Activated T-helper 17 cell treated with anti-CD3 and anti-CD28 coated beads, Interleukin-2, amount 50 U/mL, for 72 hours (primary cell): ENCODE measurements at regions not wholly inside any gene's neighbourhood (a gene's known extent, or its start where the extent isn't known, plus 50 kb on each side); places are given as distances from the start of the nearest gene placed in this dataset.

ENCODE experiments used
- ATAC-seq: fragments of 150-1000 bp; cut with Tn5 transposase; replicated peaks from 2 replicates; pipeline ENCODE4 v1.10.0; 2021; ENCODE audit warnings: mild to moderate bottlenecking, moderate library complexity
- H3K27ac Mint-ChIP-seq: one replicate; pipeline ENCODE4 v1.8.0; 2022; ENCODE audit warnings: mixed read lengths
- H3K27me3 Mint-ChIP-seq: one replicate; pipeline ENCODE4 v1.8.0; 2022; ENCODE audit warnings: mixed read lengths
- H3K36me3 Mint-ChIP-seq: one replicate; pipeline ENCODE4 v1.8.0; 2022; ENCODE audit warnings: low read depth, mild to moderate bottlenecking, mixed read lengths
- H3K4me1 Mint-ChIP-seq: one replicate; pipeline ENCODE4 v1.8.0; 2022; ENCODE audit warnings: mixed read lengths
- H3K4me3 Mint-ChIP-seq: one replicate; pipeline ENCODE4 v1.8.0; 2022; ENCODE audit warnings: mild to moderate bottlenecking, mixed read lengths
- H3K9me3 Mint-ChIP-seq: one replicate; pipeline ENCODE4 v1.8.0; 2022; ENCODE audit warnings: mixed read lengths

- Mint-ChIP-seq H3K27me3 (peaks cover 9% of the 10 kb centered on the region), H3K27ac (no peak overlapping the region), H3K36me3 (no peaks in the 10 kb centered on the region), H3K4me1 (no peaks in the 10 kb centered on the region), H3K4me3 (no peak overlapping the region), H3K9me3 (no peaks in the 10 kb centered on the region)
- no peak for ATAC-seq
These were observed 78.8 kb upstream of the SEC61G start for GRCh38 chr7:54837761-54838160.

DNA sequence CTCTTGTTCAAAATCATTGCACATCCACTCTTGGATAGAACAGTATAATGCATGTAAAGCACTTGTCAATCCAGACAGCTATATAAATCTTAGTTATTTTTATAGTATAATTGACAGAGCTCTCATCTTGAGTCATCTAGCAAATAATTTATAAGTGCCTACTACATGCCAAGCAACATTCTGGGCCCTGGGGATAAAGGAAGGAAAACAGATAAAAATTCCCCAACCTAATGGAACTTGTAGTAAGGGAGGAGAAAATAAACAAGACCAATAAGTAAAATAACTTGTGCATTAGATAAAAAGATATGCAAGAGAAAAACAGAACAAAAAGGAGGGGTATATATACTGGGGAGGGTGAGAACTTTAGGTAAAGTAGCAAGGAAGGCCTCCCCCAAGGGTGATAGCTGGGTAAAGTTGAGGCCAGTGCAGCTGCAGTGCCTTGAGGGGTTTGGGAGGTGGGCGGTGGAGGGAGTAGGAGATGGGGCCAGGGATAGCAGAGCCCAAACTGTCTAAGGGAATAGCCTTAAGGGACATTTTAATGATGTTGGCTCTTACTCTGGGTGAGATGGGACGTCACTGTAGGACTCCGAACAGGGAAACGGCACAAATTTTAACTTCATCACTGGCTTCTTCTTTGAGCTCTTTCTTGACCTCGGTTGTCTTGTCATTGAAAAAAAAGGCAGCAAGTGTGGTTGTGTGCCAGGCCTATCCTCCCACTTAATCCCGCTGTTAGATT, 79.3 kb upstream of the SEC61G start:
- Mint-ChIP-seq H3K27ac (no peak overlapping the region), H3K36me3 (no peaks in the 10 kb centered on the region), H3K27me3 (peaks cover 9% of the 10 kb centered on the region), H3K4me3 (no peak overlapping the region), H3K9me3 (no peaks in the 10 kb centered on the region), H3K4me1 (no peaks in the 10 kb centered on the region)
- no peak for ATAC-seq

DNA sequence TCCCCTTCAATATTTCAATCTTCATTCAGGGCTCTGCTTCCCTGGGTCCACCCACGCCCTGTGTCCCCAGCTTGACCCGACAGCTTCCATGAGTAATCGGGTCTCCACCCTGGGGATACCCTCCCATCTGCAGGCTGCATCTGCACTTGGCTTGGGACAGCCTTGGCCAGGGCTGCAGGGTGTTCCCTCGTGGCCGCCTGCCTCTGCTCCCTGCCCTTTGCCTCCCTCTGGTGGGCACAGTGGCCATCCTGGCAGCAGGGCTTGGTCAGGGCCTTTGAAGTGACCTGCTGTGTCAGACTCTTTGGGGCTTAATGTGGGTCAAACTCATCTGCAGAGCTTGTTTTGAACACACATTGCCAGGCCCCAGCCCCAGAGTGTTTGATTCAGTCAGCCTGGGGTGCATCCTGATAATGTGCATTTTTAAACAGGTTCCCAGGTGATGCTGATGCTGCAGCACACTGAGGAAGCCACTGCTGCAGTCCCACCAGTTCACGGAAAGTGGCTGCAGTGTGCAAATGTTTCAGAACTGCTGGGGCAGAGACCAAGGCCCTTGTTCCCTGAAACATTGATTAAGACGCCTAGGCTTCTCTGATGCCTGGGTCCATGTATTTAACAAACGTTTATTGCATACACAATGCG, 80.7 kb upstream of the SEC61G start:
- no peaks in the 10 kb centered on the region for H3K36me3 Mint-ChIP-seq
- H3K27ac Mint-ChIP-seq = no peak overlapping the region
- peaks cover 9% of the 10 kb centered on the region for H3K27me3 Mint-ChIP-seq
- peak; percentile 34 for ATAC-seq
- H3K9me3 Mint-ChIP-seq = no peaks in the 10 kb centered on the region
- no peak overlapping the region for H3K4me3 Mint-ChIP-seq
- peaks cover 5% of the 10 kb centered on the region for H3K4me1 Mint-ChIP-seq

GRCh38 chr7:54841772-54842697, 83.0 kb upstream of the SEC61G start:
- Mint-ChIP-seq H3K27me3 (peaks cover 6% of the 10 kb centered on the region), H3K9me3 (no peaks in the 10 kb centered on the region)

DNA sequence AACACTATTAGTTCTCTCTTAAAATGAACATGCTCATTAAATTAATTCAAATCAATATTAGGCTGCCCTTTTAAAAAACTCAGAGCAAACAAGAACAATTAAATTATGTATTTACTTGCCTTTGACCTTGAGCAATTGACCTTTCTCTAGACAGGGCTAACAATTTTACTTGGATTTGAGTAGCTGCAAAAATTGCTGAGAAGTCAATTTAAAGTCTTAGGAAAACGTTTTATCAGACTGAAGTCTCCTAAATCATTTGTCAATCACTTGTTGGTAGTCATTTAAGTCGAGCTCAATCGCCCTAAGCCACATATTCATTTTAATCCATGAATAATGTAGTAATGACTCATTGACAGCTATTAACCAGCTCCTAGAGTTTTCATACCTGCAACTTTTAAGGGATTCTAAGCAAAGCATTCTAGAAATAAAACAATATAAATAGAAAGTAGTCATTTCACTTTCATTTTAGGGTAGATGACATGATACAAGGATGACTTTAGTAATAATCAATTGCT, 84.9 kb upstream of the SEC61G start:
- Mint-ChIP-seq H3K4me1 (peaks cover 5% of the 10 kb centered on the region), H3K9me3 (no peaks in the 10 kb centered on the region), H3K27ac (no peak overlapping the region)

More at GRCh38 chr7:54841772-54842697, 83.0 kb upstream of the SEC61G start:
- Mint-ChIP-seq H3K36me3 (no peaks in the 10 kb centered on the region), H3K27ac (no peak overlapping the region), H3K4me3 (no peak overlapping the region), H3K4me1 (peaks cover 5% of the 10 kb centered on the region)
- no peak for ATAC-seq

GRCh38 chr7:54846273-54846672, 87.3 kb upstream of the SEC61G start:
- no peak for ATAC-seq
- no peaks in the 10 kb centered on the region for H3K36me3 Mint-ChIP-seq
- H3K9me3 Mint-ChIP-seq = no peaks in the 10 kb centered on the region
- peaks cover 5% of the 10 kb centered on the region for H3K4me1 Mint-ChIP-seq
- H3K27me3 Mint-ChIP-seq = no peaks in the 10 kb centered on the region
- no peak overlapping the region for H3K4me3 Mint-ChIP-seq
- H3K27ac Mint-ChIP-seq = no peak overlapping the region

More for the DNA sequence above, 84.9 kb upstream of the SEC61G start:
- Mint-ChIP-seq H3K27me3 (peaks cover 5% of the 10 kb centered on the region), H3K36me3 (no peaks in the 10 kb centered on the region), H3K4me3 (no peak overlapping the region)
- no peak for ATAC-seq

DNA sequence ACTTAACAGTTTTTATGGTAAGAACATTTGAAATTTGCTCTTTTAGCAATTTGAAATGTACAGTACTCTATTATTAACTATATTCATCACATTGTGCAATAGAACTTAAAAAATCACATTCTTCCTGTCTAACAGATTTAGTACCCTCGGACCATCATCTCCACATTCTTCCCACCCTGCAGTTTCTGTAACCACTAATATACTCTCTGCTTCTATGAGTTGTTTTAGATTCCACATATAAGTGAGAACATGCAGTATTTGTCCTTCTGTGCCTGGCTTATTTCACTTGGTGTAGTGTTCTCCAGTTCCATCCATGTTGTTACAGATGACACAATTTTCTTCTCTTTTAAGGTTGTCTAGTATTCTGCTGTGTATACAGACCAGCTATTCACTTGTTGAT, 88.9 kb upstream of the SEC61G start:
- H3K27ac Mint-ChIP-seq = no peak overlapping the region
- peaks cover 5% of the 10 kb centered on the region for H3K4me1 Mint-ChIP-seq
- H3K36me3 Mint-ChIP-seq = no peaks in the 10 kb centered on the region
- no peak for ATAC-seq
- peaks cover 5% of the 10 kb centered on the region for H3K27me3 Mint-ChIP-seq
- H3K4me3 Mint-ChIP-seq = no peak overlapping the region
- peaks cover 5% of the 10 kb centered on the region for H3K9me3 Mint-ChIP-seq

GRCh38 chr7:54856856-54857255, 97.8 kb upstream of the SEC61G start:
- Mint-ChIP-seq H3K9me3 (peaks cover 8% of the 10 kb centered on the region), H3K27me3 (peaks cover 27% of the 10 kb centered on the region), H3K4me3 (no peak overlapping the region), H3K27ac (no peak overlapping the region), H3K36me3 (no peaks in the 10 kb centered on the region), H3K4me1 (no peaks in the 10 kb centered on the region)
- no peak for ATAC-seq

DNA sequence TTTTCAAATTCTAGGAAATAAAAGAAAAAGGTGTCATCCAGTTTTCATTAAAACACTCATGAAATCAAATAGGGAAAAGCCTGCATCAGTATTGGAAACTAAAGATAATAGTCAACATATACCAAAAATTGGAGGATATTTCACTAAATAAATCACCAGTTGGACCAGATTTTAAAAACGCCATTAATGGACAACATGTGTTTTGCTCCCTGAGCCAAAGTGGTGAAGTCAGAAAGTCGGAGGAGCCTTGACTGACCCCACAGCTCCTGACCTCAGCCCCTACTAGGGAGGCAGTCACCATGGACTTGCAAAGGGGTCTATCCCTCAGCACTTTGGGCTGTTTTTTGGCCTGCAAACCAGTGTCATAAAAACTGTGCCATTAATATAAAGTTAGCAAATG, 98.3 kb upstream of the SEC61G start:
- no peak overlapping the region for H3K4me3 Mint-ChIP-seq
- no peak overlapping the region for H3K27ac Mint-ChIP-seq
- H3K36me3 Mint-ChIP-seq = no peaks in the 10 kb centered on the region
- H3K27me3 Mint-ChIP-seq = peaks cover 27% of the 10 kb centered on the region
- no peak for ATAC-seq
- H3K9me3 Mint-ChIP-seq = peaks cover 8% of the 10 kb centered on the region
- H3K4me1 Mint-ChIP-seq = no peaks in the 10 kb centered on the region

DNA sequence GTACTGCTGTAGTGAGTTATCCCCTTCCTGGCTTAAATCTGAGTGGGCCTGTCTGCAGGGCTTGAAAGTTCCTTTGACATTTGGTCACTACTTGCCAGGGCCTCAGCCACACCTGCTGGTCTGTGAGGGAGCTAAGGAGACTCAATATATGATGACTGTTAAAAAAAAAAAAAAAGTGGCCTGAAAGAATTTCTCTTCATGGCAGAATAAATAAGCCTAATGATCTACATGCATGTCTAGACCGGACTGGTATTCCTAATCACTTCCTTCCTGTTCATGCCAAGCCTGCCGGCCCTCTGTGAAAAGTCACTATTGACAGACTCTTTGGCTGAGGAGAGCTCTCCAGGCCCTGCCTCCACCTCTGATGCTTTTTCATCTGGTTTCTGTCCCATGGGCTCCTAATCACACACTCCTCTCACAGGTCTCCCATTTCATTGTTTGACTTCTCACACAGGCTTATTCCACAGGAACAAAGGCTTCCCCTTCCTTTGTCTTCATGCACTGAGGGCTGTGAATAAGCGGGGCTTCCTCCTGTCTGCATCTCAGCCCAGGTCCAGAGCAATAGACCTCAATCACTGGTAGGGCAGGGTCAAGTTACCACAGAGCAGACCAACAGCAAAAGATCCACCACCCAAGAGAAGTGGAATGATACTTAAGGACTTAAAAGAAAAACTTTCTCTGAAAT, 99.1 kb upstream of the SEC61G start:
- H3K36me3 Mint-ChIP-seq = no peaks in the 10 kb centered on the region
- peaks cover 22% of the 10 kb centered on the region for H3K27me3 Mint-ChIP-seq
- ATAC-seq = no peak
- no peaks in the 10 kb centered on the region for H3K4me1 Mint-ChIP-seq
- H3K27ac Mint-ChIP-seq = no peak overlapping the region
- peaks cover 3% of the 10 kb centered on the region for H3K9me3 Mint-ChIP-seq
- H3K4me3 Mint-ChIP-seq = no peak overlapping the region

DNA sequence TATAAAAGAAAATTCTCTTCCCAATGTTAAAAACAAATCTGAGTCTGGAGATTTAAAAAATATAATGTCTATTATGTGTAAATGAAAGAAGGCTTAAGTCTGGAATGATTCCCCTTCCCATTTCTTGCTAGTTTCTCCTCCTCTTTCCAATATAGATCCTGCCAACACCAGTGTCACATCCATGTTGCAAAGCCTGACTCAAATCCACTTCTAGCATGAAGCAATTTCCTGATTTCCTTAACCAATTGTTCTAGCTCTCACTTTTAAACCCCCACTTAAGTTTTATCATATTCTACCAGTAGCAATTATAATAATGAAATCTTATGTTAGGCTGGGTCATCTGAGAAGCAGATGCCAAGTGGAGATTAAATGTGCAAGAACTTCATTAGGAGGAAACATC, 100.1 kb upstream of the SEC61G start:
- Mint-ChIP-seq H3K36me3 (no peaks in the 10 kb centered on the region), H3K27ac (no peak overlapping the region), H3K9me3 (peaks cover 3% of the 10 kb centered on the region), H3K4me1 (no peaks in the 10 kb centered on the region), H3K27me3 (peaks cover 26% of the 10 kb centered on the region), H3K4me3 (no peak overlapping the region)
- ATAC-seq = no peak

- peaks cover 3% of the 10 kb centered on the region for H3K9me3 Mint-ChIP-seq
- no peaks in the 10 kb centered on the region for H3K4me1 Mint-ChIP-seq
- H3K36me3 Mint-ChIP-seq = no peaks in the 10 kb centered on the region
- no peak overlapping the region for H3K27ac Mint-ChIP-seq
- peaks cover 26% of the 10 kb centered on the region for H3K27me3 Mint-ChIP-seq
- ATAC-seq = no peak
- H3K4me3 Mint-ChIP-seq = no peak overlapping the region
These were observed 100.5 kb upstream of the SEC61G start for GRCh38 chr7:54859545-54859944.

GRCh38 chr7:54860003-54860775, 101.2 kb upstream of the SEC61G start:
- Mint-ChIP-seq H3K4me1 (no peaks in the 10 kb centered on the region), H3K4me3 (no peak overlapping the region), H3K36me3 (no peaks in the 10 kb centered on the region), H3K27me3 (peaks cover 26% of the 10 kb centered on the region), H3K9me3 (no peaks in the 10 kb centered on the region), H3K27ac (no peak overlapping the region)
- no peak for ATAC-seq
